Activated CD4-positive, alpha-beta T cell treated with anti-CD3 and anti-CD28 coated beads, Interleukin-2, amount 10 ng/mL, durations not matched to agents 24 days and 14 days (primary cell): ENCODE measurements at regions not wholly inside any gene's neighbourhood (a gene's known extent, or its start where the extent isn't known, plus 50 kb on each side); places are given as distances from the start of the nearest gene placed in this dataset.

Experiments used
- DNase-seq: peaks from one replicate; pipeline ENCODE4 v3.0.0; 2022
- H3K27ac Mint-ChIP-seq: one replicate; pipeline ENCODE4 v1.8.0; 2022; ENCODE audit warnings: mild to moderate bottlenecking, mixed read lengths
- H3K27me3 Mint-ChIP-seq: one replicate; pipeline ENCODE4 v1.8.0; 2022; ENCODE audit warnings: mixed read lengths
- H3K36me3 Mint-ChIP-seq: one replicate; pipeline ENCODE4 v1.8.0; 2022; ENCODE audit warnings: low read depth, mild to moderate bottlenecking, mixed read lengths
- H3K4me1 Mint-ChIP-seq: one replicate; pipeline ENCODE4 v1.8.0; 2021; ENCODE audit warnings: mixed read lengths
- H3K4me3 Mint-ChIP-seq: one replicate; pipeline ENCODE4 v1.8.0; 2022; ENCODE audit warnings: mild to moderate bottlenecking, moderate library complexity, mixed read lengths
- H3K9me3 Mint-ChIP-seq: one replicate; pipeline ENCODE4 v1.8.0; 2021; ENCODE audit warnings: mixed read lengths
- intact Hi-C: fragments of 100-400 bp; cut with micrococcal nuclease; formaldehyde crosslinking; loops from one replicate; pipeline ENCODE4 v1.15.1; 2023

- H3K27me3 Mint-ChIP-seq = no peaks in the 10 kb centered on the region
- peak; percentile 77 for DNase-seq
Observed at GRCh38 chr2:217650716-217651360, 352.0 kb downstream of the TNS1 start.

GRCh38 chr2:217650229-217650628, 352.6 kb downstream of the TNS1 start:
- Mint-ChIP-seq H3K4me3 (no peak overlapping the region), H3K27ac (no peak overlapping the region), H3K27me3 (no peaks in the 10 kb centered on the region), H3K9me3 (no peaks in the 10 kb centered on the region), H3K36me3 (no peaks in the 10 kb centered on the region), H3K4me1 (no peaks in the 10 kb centered on the region)
- intact Hi-C loops = loop anchor here (2.0 kb wide), 1 partner anchor 63 kb away; no protein-coding TSS in a partner anchor
- DNase-seq = no peak

More at GRCh38 chr2:217650716-217651360, 352.0 kb downstream of the TNS1 start:
- Mint-ChIP-seq H3K36me3 (no peaks in the 10 kb centered on the region), H3K4me3 (no peak overlapping the region), H3K27ac (no peak overlapping the region), H3K4me1 (no peaks in the 10 kb centered on the region), H3K9me3 (no peaks in the 10 kb centered on the region)
- intact Hi-C loops = loop anchor here (2.0 kb wide), 1 partner anchor 62 kb away; no protein-coding TSS in a partner anchor

- no peak overlapping the region for H3K4me3 Mint-ChIP-seq
- no peaks in the 10 kb centered on the region for H3K4me1 Mint-ChIP-seq
- intact Hi-C loops = no loop called here
- H3K27ac Mint-ChIP-seq = no peak overlapping the region
- no peaks in the 10 kb centered on the region for H3K9me3 Mint-ChIP-seq
- H3K27me3 Mint-ChIP-seq = no peaks in the 10 kb centered on the region
- no peaks in the 10 kb centered on the region for H3K36me3 Mint-ChIP-seq
- no peak for DNase-seq
Observed at GRCh38 chr2:217647925-217648324, 354.9 kb downstream of the TNS1 start.

GRCh38 chr2:217647226-217647625, 355.6 kb downstream of the TNS1 start:
- no peak for DNase-seq
- Mint-ChIP-seq H3K36me3 (no peaks in the 10 kb centered on the region), H3K4me3 (no peak overlapping the region), H3K9me3 (no peaks in the 10 kb centered on the region), H3K4me1 (no peaks in the 10 kb centered on the region), H3K27ac (no peak overlapping the region), H3K27me3 (no peaks in the 10 kb centered on the region)
- intact Hi-C loops = no loop called here

- Mint-ChIP-seq H3K27ac (no peak overlapping the region), H3K4me3 (no peak overlapping the region), H3K9me3 (no peaks in the 10 kb centered on the region), H3K4me1 (no peaks in the 10 kb centered on the region), H3K36me3 (no peaks in the 10 kb centered on the region), H3K27me3 (no peaks in the 10 kb centered on the region)
- DNase-seq = no peak
- intact Hi-C loops = no loop called here
Observed at GRCh38 chr2:217645896-217646295, 356.9 kb downstream of the TNS1 start.

GRCh38 chr2:217643789-217644301, 358.9 kb downstream of the TNS1 start:
- Mint-ChIP-seq H3K4me3 (no peak overlapping the region), H3K4me1 (no peaks in the 10 kb centered on the region), H3K36me3 (no peaks in the 10 kb centered on the region), H3K9me3 (no peaks in the 10 kb centered on the region), H3K27me3 (no peaks in the 10 kb centered on the region), H3K27ac (no peak overlapping the region)
- DNase-seq = no peak
- intact Hi-C loops = no loop called here

- H3K4me1 Mint-ChIP-seq = no peaks in the 10 kb centered on the region
- intact Hi-C loops = no loop called here
- no peaks in the 10 kb centered on the region for H3K9me3 Mint-ChIP-seq
- H3K27me3 Mint-ChIP-seq = no peaks in the 10 kb centered on the region
- no peak for DNase-seq
- H3K4me3 Mint-ChIP-seq = no peak overlapping the region
- H3K27ac Mint-ChIP-seq = no peak overlapping the region
- no peaks in the 10 kb centered on the region for H3K36me3 Mint-ChIP-seq
Observed at GRCh38 chr2:217642944-217643343, 359.9 kb downstream of the TNS1 start.

GRCh38 chr2:217641960-217642359, 360.8 kb downstream of the TNS1 start:
- Mint-ChIP-seq H3K27ac (no peak overlapping the region), H3K4me3 (no peak overlapping the region), H3K4me1 (no peaks in the 10 kb centered on the region), H3K36me3 (no peaks in the 10 kb centered on the region), H3K9me3 (no peaks in the 10 kb centered on the region), H3K27me3 (no peaks in the 10 kb centered on the region)
- DNase-seq = no peak
- intact Hi-C loops = no loop called here

GRCh38 chr2:217639481-217639880, 363.3 kb downstream of the TNS1 start:
- Mint-ChIP-seq H3K9me3 (no peaks in the 10 kb centered on the region), H3K4me1 (no peaks in the 10 kb centered on the region), H3K4me3 (no peak overlapping the region), H3K27me3 (no peaks in the 10 kb centered on the region), H3K36me3 (no peaks in the 10 kb centered on the region), H3K27ac (no peak overlapping the region)
- intact Hi-C loops = no loop called here
- no peak for DNase-seq

GRCh38 chr2:217638533-217638932, 364.3 kb downstream of the TNS1 start:
- H3K27me3 Mint-ChIP-seq = no peaks in the 10 kb centered on the region
- no peak overlapping the region for H3K27ac Mint-ChIP-seq
- DNase-seq = no peak
- H3K4me1 Mint-ChIP-seq = no peaks in the 10 kb centered on the region
- H3K36me3 Mint-ChIP-seq = no peaks in the 10 kb centered on the region
- H3K9me3 Mint-ChIP-seq = no peaks in the 10 kb centered on the region
- intact Hi-C loops = no loop called here
- H3K4me3 Mint-ChIP-seq = no peak overlapping the region

- intact Hi-C loops = no loop called here
- Mint-ChIP-seq H3K36me3 (no peaks in the 10 kb centered on the region), H3K4me3 (no peak overlapping the region), H3K9me3 (no peaks in the 10 kb centered on the region), H3K27me3 (no peaks in the 10 kb centered on the region), H3K27ac (no peak overlapping the region), H3K4me1 (no peaks in the 10 kb centered on the region)
- DNase-seq = no peak
Observed at GRCh38 chr2:217638031-217638430, 364.8 kb downstream of the TNS1 start.

GRCh38 chr2:217636991-217637561, 365.7 kb downstream of the TNS1 start:
- no peak for DNase-seq
- H3K9me3 Mint-ChIP-seq = no peaks in the 10 kb centered on the region
- no peak overlapping the region for H3K4me3 Mint-ChIP-seq
- no peak overlapping the region for H3K27ac Mint-ChIP-seq
- no peaks in the 10 kb centered on the region for H3K4me1 Mint-ChIP-seq
- no peaks in the 10 kb centered on the region for H3K36me3 Mint-ChIP-seq
- no peaks in the 10 kb centered on the region for H3K27me3 Mint-ChIP-seq
- intact Hi-C loops = no loop called here

- intact Hi-C loops = no loop called here
- Mint-ChIP-seq H3K36me3 (no peaks in the 10 kb centered on the region), H3K27ac (no peak overlapping the region), H3K4me3 (no peak overlapping the region), H3K9me3 (no peaks in the 10 kb centered on the region), H3K4me1 (no peaks in the 10 kb centered on the region), H3K27me3 (no peaks in the 10 kb centered on the region)
- no peak for DNase-seq
Observed at GRCh38 chr2:217636578-217636977, 366.2 kb downstream of the TNS1 start.

GRCh38 chr2:217634871-217635270, 367.9 kb downstream of the TNS1 start:
- no peak overlapping the region for H3K4me3 Mint-ChIP-seq
- H3K36me3 Mint-ChIP-seq = no peaks in the 10 kb centered on the region
- no peaks in the 10 kb centered on the region for H3K9me3 Mint-ChIP-seq
- no peaks in the 10 kb centered on the region for H3K27me3 Mint-ChIP-seq
- no peak overlapping the region for H3K27ac Mint-ChIP-seq
- intact Hi-C loops = no loop called here
- DNase-seq = no peak
- H3K4me1 Mint-ChIP-seq = no peaks in the 10 kb centered on the region

- intact Hi-C loops = no loop called here
- DNase-seq = no peak
- no peaks in the 10 kb centered on the region for H3K36me3 Mint-ChIP-seq
- H3K27me3 Mint-ChIP-seq = no peaks in the 10 kb centered on the region
- no peak overlapping the region for H3K27ac Mint-ChIP-seq
- H3K4me1 Mint-ChIP-seq = no peaks in the 10 kb centered on the region
- no peaks in the 10 kb centered on the region for H3K9me3 Mint-ChIP-seq
- no peak overlapping the region for H3K4me3 Mint-ChIP-seq
Observed at GRCh38 chr2:217632043-217632442, 370.8 kb downstream of the TNS1 start.
